ENCODE measurements at regions not wholly inside any gene's neighbourhood (a gene's known extent, or its start where the extent isn't known, plus 50 kb on each side); places are given as distances from the start of the nearest gene placed in this dataset.
"Not testable (repeated sequence)": the region's sequence is repeated elsewhere in the genome, so short reads cannot be mapped to it uniquely, and the experiment has no call there.

GRCh38 chr11:106551744-106552673 lies 466.3 kb downstream of the GUCY1A2 start:
- Histone ChIP-seq H3K36me3 (replicated peaks; ENCODE audit: control insufficient read depth, insufficient read depth, low read length) (no peaks in the 10 kb centered on the region), H3K4me3 (ENCODE audit: insufficient read depth, low read depth, low read length) (no peak overlapping the region), H3K27me3 (ENCODE audit: control insufficient read depth, insufficient read depth, low read length) (no peaks in the 10 kb centered on the region)
- DNase-seq: peak; percentile 3

GRCh38 chr11:106552694-106553203 lies 465.5 kb downstream of the GUCY1A2 start:
- Histone ChIP-seq H3K27me3 (ENCODE audit: control insufficient read depth, insufficient read depth, low read length) (no peaks in the 10 kb centered on the region), H3K36me3 (replicated peaks; ENCODE audit: control insufficient read depth, insufficient read depth, low read length) (no peaks in the 10 kb centered on the region), H3K4me3 (ENCODE audit: insufficient read depth, low read depth, low read length) (no peak overlapping the region)
- peak; percentile 4 for DNase-seq

GRCh38 chr11:106553304-106553703 lies 465.0 kb downstream of the GUCY1A2 start:
- Histone ChIP-seq H3K36me3 (replicated peaks; ENCODE audit: control insufficient read depth, insufficient read depth, low read length) (no peaks in the 10 kb centered on the region), H3K27me3 (ENCODE audit: control insufficient read depth, insufficient read depth, low read length) (no peaks in the 10 kb centered on the region), H3K4me3 (ENCODE audit: insufficient read depth, low read depth, low read length) (no peak overlapping the region)
- no peak for DNase-seq

GRCh38 chr11:106555566-106556250 lies 462.6 kb downstream of the GUCY1A2 start:
- H3K27me3 ChIP-seq (ENCODE audit: control insufficient read depth, insufficient read depth, low read length); H3K36me3 ChIP-seq (replicated peaks; ENCODE audit: control insufficient read depth, insufficient read depth, low read length); DNase-seq: not testable (repeated sequence)

GRCh38 chr11:106565326-106565725 lies 452.9 kb downstream of the GUCY1A2 start:
- no peaks in the 10 kb centered on the region for H3K27me3 ChIP-seq (ENCODE audit: control insufficient read depth, insufficient read depth, low read length)
- no peak for DNase-seq
- no peak overlapping the region for H3K4me3 ChIP-seq (ENCODE audit: insufficient read depth, low read depth, low read length)
- no peaks in the 10 kb centered on the region for H3K36me3 ChIP-seq (replicated peaks; ENCODE audit: control insufficient read depth, insufficient read depth, low read length)

More at GRCh38 chr11:106555566-106556250, 462.6 kb downstream of the GUCY1A2 start:
- not testable (repeated sequence) for H3K4me3 ChIP-seq (ENCODE audit: insufficient read depth, low read depth, low read length)

GRCh38 chr11:106568632-106569031 lies 449.6 kb downstream of the GUCY1A2 start:
- Histone ChIP-seq H3K36me3 (replicated peaks; ENCODE audit: control insufficient read depth, insufficient read depth, low read length) (no peaks in the 10 kb centered on the region), H3K4me3 (ENCODE audit: insufficient read depth, low read depth, low read length) (no peak overlapping the region), H3K27me3 (ENCODE audit: control insufficient read depth, insufficient read depth, low read length) (no peaks in the 10 kb centered on the region)
- DNase-seq: no peak

GRCh38 chr11:106577384-106577783 lies 440.9 kb downstream of the GUCY1A2 start:
- not testable (repeated sequence) for H3K36me3 ChIP-seq (replicated peaks; ENCODE audit: control insufficient read depth, insufficient read depth, low read length); DNase-seq; H3K4me3 ChIP-seq (ENCODE audit: insufficient read depth, low read depth, low read length); H3K27me3 ChIP-seq (ENCODE audit: control insufficient read depth, insufficient read depth, low read length)

- no peak for DNase-seq
- H3K36me3 ChIP-seq (replicated peaks; ENCODE audit: control insufficient read depth, insufficient read depth, low read length): no peaks in the 10 kb centered on the region
- H3K27me3 ChIP-seq (ENCODE audit: control insufficient read depth, insufficient read depth, low read length): no peaks in the 10 kb centered on the region
- H3K4me3 ChIP-seq (ENCODE audit: insufficient read depth, low read depth, low read length): no peak overlapping the region
These were observed 436.9 kb downstream of the GUCY1A2 start for GRCh38 chr11:106581399-106581798.

- H3K27me3 ChIP-seq (ENCODE audit: control insufficient read depth, insufficient read depth, low read length): no peaks in the 10 kb centered on the region
- peak; percentile 2 for DNase-seq
- H3K4me3 ChIP-seq (ENCODE audit: insufficient read depth, low read depth, low read length): no peak overlapping the region
- H3K36me3 ChIP-seq (replicated peaks; ENCODE audit: control insufficient read depth, insufficient read depth, low read length): no peaks in the 10 kb centered on the region
These were observed 433.2 kb downstream of the GUCY1A2 start for GRCh38 chr11:106585061-106585460.

GRCh38 chr11:106594751-106595351 lies 423.4 kb downstream of the GUCY1A2 start:
- Histone ChIP-seq H3K27me3 (ENCODE audit: control insufficient read depth, insufficient read depth, low read length) (no peaks in the 10 kb centered on the region), H3K36me3 (replicated peaks; ENCODE audit: control insufficient read depth, insufficient read depth, low read length) (no peaks in the 10 kb centered on the region), H3K4me3 (ENCODE audit: insufficient read depth, low read depth, low read length) (no peak overlapping the region)
- peak; percentile 0 for DNase-seq

- H3K27me3 ChIP-seq (ENCODE audit: control insufficient read depth, insufficient read depth, low read length): no peaks in the 10 kb centered on the region
- no peak for DNase-seq
- H3K36me3 ChIP-seq (replicated peaks; ENCODE audit: control insufficient read depth, insufficient read depth, low read length): no peaks in the 10 kb centered on the region
- H3K4me3 ChIP-seq (ENCODE audit: insufficient read depth, low read depth, low read length): no peak overlapping the region
These were observed 416.5 kb downstream of the GUCY1A2 start for GRCh38 chr11:106601684-106602297.

- no peak overlapping the region for H3K4me3 ChIP-seq (ENCODE audit: insufficient read depth, low read depth, low read length)
- no peak for DNase-seq
- H3K27me3 ChIP-seq (ENCODE audit: control insufficient read depth, insufficient read depth, low read length): no peaks in the 10 kb centered on the region
- H3K36me3 ChIP-seq (replicated peaks; ENCODE audit: control insufficient read depth, insufficient read depth, low read length): no peaks in the 10 kb centered on the region
These were observed 409.6 kb downstream of the GUCY1A2 start for GRCh38 chr11:106608677-106609076.

GRCh38 chr11:106614262-106614661 lies 404.0 kb downstream of the GUCY1A2 start:
- H3K36me3 ChIP-seq (replicated peaks; ENCODE audit: control insufficient read depth, insufficient read depth, low read length): no peaks in the 10 kb centered on the region
- no peak overlapping the region for H3K4me3 ChIP-seq (ENCODE audit: insufficient read depth, low read depth, low read length)
- H3K27me3 ChIP-seq (ENCODE audit: control insufficient read depth, insufficient read depth, low read length): no peaks in the 10 kb centered on the region
- no peak for DNase-seq

GRCh38 chr11:106619320-106619990 lies 398.8 kb downstream of the GUCY1A2 start:
- DNase-seq: no peak
- H3K4me3 ChIP-seq (ENCODE audit: insufficient read depth, low read depth, low read length): no peak overlapping the region
- no peaks in the 10 kb centered on the region for H3K36me3 ChIP-seq (replicated peaks; ENCODE audit: control insufficient read depth, insufficient read depth, low read length)
- H3K27me3 ChIP-seq (ENCODE audit: control insufficient read depth, insufficient read depth, low read length): no peaks in the 10 kb centered on the region

All from H7 (cell line).